ENCODE measurements at regions not wholly inside any gene's neighbourhood (a gene's known extent, or its start where the extent isn't known, plus 50 kb on each side); places are given as distances from the start of the nearest gene placed in this dataset.

- Histone ChIP-seq H3K4me1 (ENCODE audit: control insufficient read depth in 2 of 2, insufficient read depth in 1 of 2, low read depth in 1 of 2, low read length in 2 of 2) (peaks cover 0 to 4% of the 10 kb centered on the region in 2 donors), H3K4me3 (ENCODE audit: low read length in 2 of 2) (peak overlapping the region in 1 of 2 donors; percentile 20), H3K27me3 (ENCODE audit: control insufficient read depth in 3 of 3, insufficient read depth in 3 of 3, low read depth in 1 of 3, low read length in 3 of 3) (no peaks in the 10 kb centered on the region), H3K9me3 (replicated peaks in 1 of 2; ENCODE audit: control insufficient read depth in 2 of 2, insufficient read depth in 1 of 2, low read depth in 1 of 2, low read length in 2 of 2) (peaks cover 0 to 5% of the 10 kb centered on the region in 2 donors), H2AK5ac (ENCODE audit: low read depth, low read length) (no peak overlapping the region), H2BK5ac (ENCODE audit: low read length) (no peak overlapping the region), H4K8ac (ENCODE audit: low read depth, low read length) (peak overlapping the region; percentile 67), H3K4ac (ENCODE audit: low read length) (no peak overlapping the region), H2AFZ (ENCODE audit: low read length) (no peak overlapping the region), H2BK120ac (ENCODE audit: low read depth, low read length) (no peak overlapping the region), H3K18ac (ENCODE audit: low read length) (no peak overlapping the region), H3K36me3 (replicated peaks in 1 of 2; ENCODE audit: control insufficient read depth in 2 of 2, insufficient read depth in 2 of 2, low read length in 2 of 2) (no peaks in the 10 kb centered on the region), H3K14ac (ENCODE audit: low read length) (peak overlapping the region; percentile 72), H2BK12ac (ENCODE audit: low read length) (peak overlapping the region; percentile 5), H3K27ac (replicated peaks; ENCODE audit: low read length) (no peak overlapping the region), H3K23ac (ENCODE audit: low read depth, low read length, poor library complexity) (peak overlapping the region; percentile 1), H4K91ac (ENCODE audit: low read depth, low read length, poor library complexity) (no peak overlapping the region), H3K4me2 (ENCODE audit: insufficient read depth, low read length, poor library complexity, severe bottlenecking) (no peak overlapping the region), H2BK15ac (ENCODE audit: low read length) (no peak overlapping the region), H3K79me1 (ENCODE audit: low read depth, low read length) (peaks cover 1% of the 10 kb centered on the region), H3K9ac (ENCODE audit: low read depth, low read length, poor library complexity) (peak overlapping the region; percentile 65)
- no peak for DNase-seq (ENCODE audit: low spot score)
- WGBS, 2 donors (ENCODE audit: extremely low coverage in 2 of 2, insufficient read length in 2 of 2, insufficient replicate concordance in 1 of 2): no CpG with 5 or more reads among the region's 2 CpGs
Observed at GRCh38 chr14:94938016-94938415, 168.1 kb upstream of the GSC start.

DNA sequence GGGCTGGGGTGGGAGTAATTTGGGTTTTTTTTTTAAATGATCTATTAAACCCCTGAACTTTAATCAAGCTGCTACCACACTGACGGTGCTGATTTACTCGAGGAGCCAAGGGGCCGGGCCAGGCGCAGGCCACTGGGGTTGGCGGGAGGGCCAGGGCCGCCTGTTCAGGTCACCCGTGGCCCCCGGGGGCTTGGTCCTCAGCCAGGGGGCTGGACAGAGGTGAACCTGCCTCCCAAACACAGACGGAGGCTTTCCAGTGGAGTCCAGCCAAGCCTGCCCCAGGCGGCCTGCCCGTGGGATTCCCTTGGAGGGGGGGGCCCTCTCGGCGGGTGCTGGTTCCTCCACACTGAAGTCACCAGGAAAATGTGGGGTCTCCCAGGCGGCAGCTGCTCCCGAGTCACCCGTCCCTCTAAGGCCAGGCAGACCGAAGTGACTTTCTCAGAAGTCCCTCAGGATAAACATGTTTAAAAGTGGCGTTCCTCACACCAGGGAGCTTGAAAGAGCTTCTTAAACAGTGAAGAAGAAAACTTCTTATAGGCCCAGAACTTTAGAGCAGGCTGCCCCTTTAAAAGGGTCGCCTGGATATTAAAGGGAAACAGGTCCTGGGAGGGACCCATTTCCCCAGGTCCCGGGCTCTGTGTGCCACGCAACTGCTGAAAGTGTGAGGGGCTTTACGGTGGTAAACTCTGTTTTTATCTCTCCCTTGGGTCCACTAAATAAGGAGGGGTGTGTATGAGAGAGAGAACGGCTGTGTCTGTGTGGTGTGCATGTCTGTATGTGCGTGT lies 167.2 kb upstream of the GSC start:
- Histone ChIP-seq H3K27me3 (ENCODE audit: control insufficient read depth in 3 of 3, insufficient read depth in 3 of 3, low read depth in 1 of 3, low read length in 3 of 3) (no peaks in the 10 kb centered on the region), H3K18ac (ENCODE audit: low read length) (peak overlapping the region; percentile 70), H2BK15ac (ENCODE audit: low read length) (peak overlapping the region; percentile 38), H3K9ac (ENCODE audit: low read depth, low read length, poor library complexity) (peak overlapping the region; percentile 65), H4K91ac (ENCODE audit: low read depth, low read length, poor library complexity) (peak overlapping the region; percentile 81), H3K23ac (ENCODE audit: low read depth, low read length, poor library complexity) (peak overlapping the region; percentile 1), H3K4me1 (ENCODE audit: control insufficient read depth in 2 of 2, insufficient read depth in 1 of 2, low read depth in 1 of 2, low read length in 2 of 2) (peaks cover 0 to 4% of the 10 kb centered on the region in 2 donors), H2BK5ac (ENCODE audit: low read length) (peak overlapping the region; percentile 43), H2AK5ac (ENCODE audit: low read depth, low read length) (peak overlapping the region; percentile 47), H3K14ac (ENCODE audit: low read length) (peak overlapping the region; percentile 72), H2BK12ac (ENCODE audit: low read length) (peak overlapping the region; percentile 51), H3K9me3 (replicated peaks in 1 of 2; ENCODE audit: control insufficient read depth in 2 of 2, insufficient read depth in 1 of 2, low read depth in 1 of 2, low read length in 2 of 2) (peaks cover 0 to 5% of the 10 kb centered on the region in 2 donors), H3K4me2 (ENCODE audit: insufficient read depth, low read length, poor library complexity, severe bottlenecking) (no peak overlapping the region), H3K4ac (ENCODE audit: low read length) (no peak overlapping the region), H3K4me3 (ENCODE audit: low read length in 2 of 2) (peak overlapping the region in 1 of 2 donors; percentile 15), H3K36me3 (replicated peaks in 1 of 2; ENCODE audit: control insufficient read depth in 2 of 2, insufficient read depth in 2 of 2, low read length in 2 of 2) (no peaks in the 10 kb centered on the region), H4K8ac (ENCODE audit: low read depth, low read length) (no peak overlapping the region), H2AFZ (ENCODE audit: low read length) (no peak overlapping the region), H2BK120ac (ENCODE audit: low read depth, low read length) (no peak overlapping the region), H3K79me1 (ENCODE audit: low read depth, low read length) (peaks cover 1% of the 10 kb centered on the region), H3K27ac (replicated peaks; ENCODE audit: low read length) (no peak overlapping the region)
- DNase-seq (ENCODE audit: low spot score): no peak
- no CpG with 5 or more reads among the region's 24 CpGs for WGBS, 2 donors (ENCODE audit: extremely low coverage in 2 of 2, insufficient read length in 2 of 2, insufficient replicate concordance in 1 of 2)

DNA sequence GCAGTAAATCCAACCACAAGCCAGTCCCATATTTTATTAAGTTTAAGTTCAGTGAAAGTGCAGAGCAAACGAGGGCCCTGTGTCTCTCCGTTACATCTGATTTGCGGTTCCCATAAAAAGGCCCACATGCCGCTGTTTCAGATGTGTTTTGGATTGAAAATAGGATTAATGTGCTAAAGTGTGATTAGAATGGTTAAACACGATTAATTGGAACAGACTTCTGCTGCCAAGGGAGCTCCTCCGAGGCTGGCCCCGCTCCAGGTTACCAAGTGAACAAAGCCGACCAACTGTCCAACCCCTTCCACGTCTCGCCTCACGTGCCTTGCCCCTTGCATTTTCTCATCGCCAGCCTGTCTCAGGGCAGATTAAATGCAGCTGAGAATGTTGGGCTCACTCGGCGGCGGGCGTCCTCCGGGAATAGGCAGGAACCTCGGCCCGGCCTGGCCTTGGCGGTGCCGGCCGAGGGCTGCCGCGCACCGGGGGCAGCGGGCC lies 166.5 kb upstream of the GSC start:
- no peak overlapping the region for H3K4ac ChIP-seq (ENCODE audit: low read length)
- no peaks in the 10 kb centered on the region for H3K27me3 ChIP-seq (ENCODE audit: control insufficient read depth in 3 of 3, insufficient read depth in 3 of 3, low read depth in 1 of 3, low read length in 3 of 3)
- H4K91ac ChIP-seq (ENCODE audit: low read depth, low read length, poor library complexity): no peak overlapping the region
- no peak overlapping the region for H3K4me2 ChIP-seq (ENCODE audit: insufficient read depth, low read length, poor library complexity, severe bottlenecking)
- peaks cover 0 to 5% of the 10 kb centered on the region in 2 donors for H3K9me3 ChIP-seq (replicated peaks in 1 of 2; ENCODE audit: control insufficient read depth in 2 of 2, insufficient read depth in 1 of 2, low read depth in 1 of 2, low read length in 2 of 2)
- H3K9ac ChIP-seq (ENCODE audit: low read depth, low read length, poor library complexity): peak overlapping the region; percentile 3
- H3K23ac ChIP-seq (ENCODE audit: low read depth, low read length, poor library complexity): no peak overlapping the region
- H2AK5ac ChIP-seq (ENCODE audit: low read depth, low read length): no peak overlapping the region
- H2BK5ac ChIP-seq (ENCODE audit: low read length): peak overlapping the region; percentile 43
- H3K4me1 ChIP-seq (ENCODE audit: control insufficient read depth in 2 of 2, insufficient read depth in 1 of 2, low read depth in 1 of 2, low read length in 2 of 2): peaks cover 0 to 4% of the 10 kb centered on the region in 2 donors
- H3K14ac ChIP-seq (ENCODE audit: low read length): no peak overlapping the region
- no peak overlapping the region for H3K27ac ChIP-seq (replicated peaks; ENCODE audit: low read length)
- no peaks in the 10 kb centered on the region for H3K36me3 ChIP-seq (replicated peaks in 1 of 2; ENCODE audit: control insufficient read depth in 2 of 2, insufficient read depth in 2 of 2, low read length in 2 of 2)
- H3K4me3 ChIP-seq (ENCODE audit: low read length in 2 of 2): no peak overlapping the region
- no CpG with 5 or more reads among the region's 26 CpGs for WGBS, 2 donors (ENCODE audit: extremely low coverage in 2 of 2, insufficient read length in 2 of 2, insufficient replicate concordance in 1 of 2)
- no peak overlapping the region for H4K8ac ChIP-seq (ENCODE audit: low read depth, low read length)
- no peak for DNase-seq (ENCODE audit: low spot score)
- H3K18ac ChIP-seq (ENCODE audit: low read length): peak overlapping the region; percentile 56
- H3K79me1 ChIP-seq (ENCODE audit: low read depth, low read length): peaks cover 1% of the 10 kb centered on the region
- H2AFZ ChIP-seq (ENCODE audit: low read length): no peak overlapping the region
- no peak overlapping the region for H2BK120ac ChIP-seq (ENCODE audit: low read depth, low read length)
- H2BK12ac ChIP-seq (ENCODE audit: low read length): no peak overlapping the region
- peak overlapping the region; percentile 38 for H2BK15ac ChIP-seq (ENCODE audit: low read length)

DNA sequence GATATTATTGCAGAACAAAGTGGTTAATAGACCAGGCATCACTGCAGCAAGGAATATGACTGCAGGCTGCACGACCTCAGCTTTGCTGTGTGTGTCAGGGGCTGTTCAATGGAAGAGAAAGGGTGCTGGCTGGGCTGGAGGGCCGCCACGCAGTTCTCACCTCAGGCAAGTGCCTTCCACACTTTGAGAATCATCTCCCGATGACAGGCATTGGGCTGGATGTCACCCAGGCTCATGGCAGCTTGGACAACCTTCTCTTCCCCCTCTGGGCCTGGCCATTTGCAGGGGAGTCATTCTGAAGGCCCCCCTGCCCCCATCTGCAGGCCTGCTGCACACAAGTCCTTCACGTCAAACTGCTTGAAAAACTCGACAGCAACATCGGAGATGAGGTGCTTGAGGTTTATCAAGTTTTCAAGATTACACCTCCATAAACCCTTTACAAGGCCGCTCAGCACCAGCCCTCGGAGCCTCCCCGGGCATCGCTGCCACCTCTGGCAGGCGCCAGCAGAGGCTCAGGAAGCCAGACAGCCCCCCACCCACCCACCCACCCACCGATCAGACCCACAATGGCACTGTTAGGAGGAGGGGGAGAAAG lies 165.9 kb upstream of the GSC start:
- no peak for DNase-seq (ENCODE audit: low spot score)
- no peak overlapping the region for H2BK5ac ChIP-seq (ENCODE audit: low read length)
- peaks cover 0 to 4% of the 10 kb centered on the region in 2 donors for H3K4me1 ChIP-seq (ENCODE audit: control insufficient read depth in 2 of 2, insufficient read depth in 1 of 2, low read depth in 1 of 2, low read length in 2 of 2)
- H2BK120ac ChIP-seq (ENCODE audit: low read depth, low read length): peak overlapping the region; percentile 25
- H3K4me2 ChIP-seq (ENCODE audit: insufficient read depth, low read length, poor library complexity, severe bottlenecking): no peak overlapping the region
- peak overlapping the region; percentile 26 for H3K14ac ChIP-seq (ENCODE audit: low read length)
- no peak overlapping the region for H3K4me3 ChIP-seq (ENCODE audit: low read length in 2 of 2)
- H3K9me3 ChIP-seq (replicated peaks in 1 of 2; ENCODE audit: control insufficient read depth in 2 of 2, insufficient read depth in 1 of 2, low read depth in 1 of 2, low read length in 2 of 2): peaks cover 0 to 5% of the 10 kb centered on the region in 2 donors
- H4K8ac ChIP-seq (ENCODE audit: low read depth, low read length): no peak overlapping the region
- no peak overlapping the region for H2AK5ac ChIP-seq (ENCODE audit: low read depth, low read length)
- no peak overlapping the region for H3K27ac ChIP-seq (replicated peaks; ENCODE audit: low read length)
- H2BK15ac ChIP-seq (ENCODE audit: low read length): no peak overlapping the region
- H3K4ac ChIP-seq (ENCODE audit: low read length): no peak overlapping the region
- no peaks in the 10 kb centered on the region for H3K36me3 ChIP-seq (replicated peaks in 1 of 2; ENCODE audit: control insufficient read depth in 2 of 2, insufficient read depth in 2 of 2, low read length in 2 of 2)
- WGBS, 2 donors (ENCODE audit: extremely low coverage in 2 of 2, insufficient read length in 2 of 2, insufficient replicate concordance in 1 of 2): no CpG with 5 or more reads among the region's 13 CpGs
- H3K18ac ChIP-seq (ENCODE audit: low read length): peak overlapping the region; percentile 77
- H2AFZ ChIP-seq (ENCODE audit: low read length): no peak overlapping the region
- H4K91ac ChIP-seq (ENCODE audit: low read depth, low read length, poor library complexity): no peak overlapping the region
- H3K27me3 ChIP-seq (ENCODE audit: control insufficient read depth in 3 of 3, insufficient read depth in 3 of 3, low read depth in 1 of 3, low read length in 3 of 3): no peaks in the 10 kb centered on the region
- H3K9ac ChIP-seq (ENCODE audit: low read depth, low read length, poor library complexity): no peak overlapping the region
- H3K23ac ChIP-seq (ENCODE audit: low read depth, low read length, poor library complexity): peak overlapping the region; percentile 0
- peak overlapping the region; percentile 60 for H2BK12ac ChIP-seq (ENCODE audit: low read length)
- H3K79me1 ChIP-seq (ENCODE audit: low read depth, low read length): peaks cover 1% of the 10 kb centered on the region

All from neuronal stem cell (in vitro differentiated cells).